ENCODE measurements at regions not wholly inside any gene's neighbourhood (a gene's known extent, or its start where the extent isn't known, plus 50 kb on each side); places are given as distances from the start of the nearest gene placed in this dataset.

GRCh38 chr10:9811601-9812000, 1206.1 kb upstream of the CELF2 start:
- TF ChIP-seq, protein P1, sequence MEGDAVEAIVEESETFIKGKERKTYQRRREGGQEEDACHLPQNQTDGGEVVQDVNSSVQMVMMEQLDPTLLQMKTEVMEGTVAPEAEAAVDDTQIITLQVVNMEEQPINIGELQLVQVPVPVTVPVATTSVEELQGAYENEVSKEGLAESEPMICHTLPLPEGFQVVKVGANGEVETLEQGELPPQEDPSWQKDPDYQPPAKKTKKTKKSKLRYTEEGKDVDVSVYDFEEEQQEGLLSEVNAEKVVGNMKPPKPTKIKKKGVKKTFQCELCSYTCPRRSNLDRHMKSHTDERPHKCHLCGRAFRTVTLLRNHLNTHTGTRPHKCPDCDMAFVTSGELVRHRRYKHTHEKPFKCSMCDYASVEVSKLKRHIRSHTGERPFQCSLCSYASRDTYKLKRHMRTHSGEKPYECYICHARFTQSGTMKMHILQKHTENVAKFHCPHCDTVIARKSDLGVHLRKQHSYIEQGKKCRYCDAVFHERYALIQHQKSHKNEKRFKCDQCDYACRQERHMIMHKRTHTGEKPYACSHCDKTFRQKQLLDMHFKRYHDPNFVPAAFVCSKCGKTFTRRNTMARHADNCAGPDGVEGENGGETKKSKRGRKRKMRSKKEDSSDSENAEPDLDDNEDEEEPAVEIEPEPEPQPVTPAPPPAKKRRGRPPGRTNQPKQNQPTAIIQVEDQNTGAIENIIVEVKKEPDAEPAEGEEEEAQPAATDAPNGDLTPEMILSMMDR (IDR thresholded peaks at IDR 0.05; ENCODE audit: insufficient read depth, low read depth, low read length): no peak
- no peak for TF ChIP-seq EZH2 (IDR thresholded peaks at IDR 0.05; ENCODE audit: insufficient read depth, low read length)
